Mesenchymal stem cell (in vitro differentiated cells and primary cell): ENCODE measurements at regions not wholly inside any gene's neighbourhood (a gene's known extent, or its start where the extent isn't known, plus 50 kb on each side); places are given as distances from the start of the nearest gene placed in this dataset.

Source experiments
- DNase-seq: peaks from one replicate; pipeline ENCODE4 v3.0.0-alpha.2; 2013
- H2AFZ ChIP-seq: one replicate; pipeline ENCODE4 v1.6.1; 2013; ENCODE audit warnings: low read depth, mild to moderate bottlenecking, control low read depth, inconsistent platforms, low read length, moderate library complexity
- H2AK5ac ChIP-seq: 2 replicates; pipeline ENCODE4 v1.6.1; 2013; ENCODE audit warnings: low read length, moderate library complexity, mild to moderate bottlenecking, inconsistent platforms; ENCODE audit not compliant: severe bottlenecking
- H2BK120ac ChIP-seq: one replicate; pipeline ENCODE4 v1.6.1; 2013; ENCODE audit warnings: low read depth, mild to moderate bottlenecking, inconsistent platforms, low read length, moderate library complexity
- H2BK12ac ChIP-seq, 2 experiments: one replicate each; pipeline ENCODE4 v1.6.1; 2013; ENCODE audit warnings: inconsistent platforms in 2 of 2, low read length in 2 of 2, mild to moderate bottlenecking in 2 of 2, moderate library complexity in 2 of 2, control low read depth in 1 of 2
- H2BK15ac ChIP-seq: one replicate; pipeline ENCODE4 v1.6.1; 2013; ENCODE audit warnings: mild to moderate bottlenecking, low read depth, inconsistent platforms; ENCODE audit not compliant: poor library complexity, severe bottlenecking
- H2BK5ac ChIP-seq: 2 replicates; pipeline ENCODE4 v1.6.1; 2013; ENCODE audit warnings: low read depth, mild to moderate bottlenecking, low read length, control low read depth, inconsistent platforms; ENCODE audit not compliant: poor library complexity, severe bottlenecking
- H3K14ac ChIP-seq, 2 experiments: one replicate each; pipeline ENCODE4 v1.6.1; 2013; ENCODE audit warnings: inconsistent platforms in 2 of 2, low read length in 2 of 2, control low read depth in 1 of 2, mild to moderate bottlenecking in 1 of 2, moderate library complexity in 1 of 2
- H3K18ac ChIP-seq, 2 experiments: one replicate each; pipeline ENCODE4 v1.6.1; 2013; ENCODE audit warnings: inconsistent platforms in 2 of 2, low read length in 2 of 2, control low read depth in 1 of 2, low read depth in 1 of 2, mild to moderate bottlenecking in 1 of 2
- H3K23ac ChIP-seq, 2 experiments: one replicate each; pipeline ENCODE4 v1.6.1; 2013; ENCODE audit warnings: inconsistent platforms in 2 of 2, low read length in 2 of 2, mild to moderate bottlenecking in 2 of 2, moderate library complexity in 2 of 2, control low read depth in 1 of 2
- H3K27ac ChIP-seq: 2 replicates; pipeline ENCODE4 v1.5.1; 2013; ENCODE audit warnings: mild to moderate bottlenecking, moderate library complexity, low read length, control low read depth, inconsistent platforms; ENCODE audit not compliant: poor library complexity, severe bottlenecking
- H3K27me3 ChIP-seq, 2 experiments: 2 replicates each; pipeline versions ENCODE4 v1.6.1 to v1.7.0; 2013; ENCODE audit warnings: low read length in 2 of 2, mild to moderate bottlenecking in 2 of 2, moderate library complexity in 2 of 2, control low read depth in 1 of 2, inconsistent platforms in 1 of 2; ENCODE audit not compliant: control insufficient read depth in 1 of 2, insufficient read depth in 1 of 2
- H3K36me3 ChIP-seq, 2 experiments: 2 replicates each; pipeline versions ENCODE4 v1.6.1 to v1.7.0; 2013; ENCODE audit warnings: low read length in 2 of 2, control low read depth in 1 of 2, inconsistent platforms in 1 of 2, low read depth in 1 of 2, mild to moderate bottlenecking in 1 of 2; ENCODE audit not compliant: insufficient read depth in 2 of 2, control insufficient read depth in 1 of 2
- H3K4ac ChIP-seq, 2 experiments: one replicate each; pipeline ENCODE4 v1.6.1; 2013; ENCODE audit warnings: inconsistent platforms in 2 of 2, low read length in 2 of 2, mild to moderate bottlenecking in 2 of 2, moderate library complexity in 2 of 2, control low read depth in 1 of 2, low read depth in 1 of 2
- H3K4me1 ChIP-seq: 2 replicates; pipeline ENCODE4 v1.6.1; 2013; ENCODE audit warnings: low read depth, low read length, control low read depth; ENCODE audit not compliant: control insufficient read depth, insufficient read depth
- H3K4me2 ChIP-seq: 2 replicates; pipeline ENCODE4 v1.6.1; 2013; ENCODE audit warnings: low read length, mild to moderate bottlenecking, inconsistent platforms; ENCODE audit not compliant: poor library complexity, severe bottlenecking
- H3K4me3 ChIP-seq, 2 experiments: 2 replicates each; pipeline versions ENCODE4 v1.5.1 to v1.7.0; 2013; ENCODE audit warnings: low read length in 2 of 2, mild to moderate bottlenecking in 2 of 2, control low read depth in 1 of 2, low read depth in 1 of 2; ENCODE audit not compliant: insufficient read depth in 1 of 2
- H3K79me1 ChIP-seq: replicated peaks from 2 replicates; pipeline ENCODE4 v1.6.1; 2013; ENCODE audit warnings: mild to moderate bottlenecking, control low read depth, low read length, inconsistent platforms; ENCODE audit not compliant: poor library complexity, severe bottlenecking
- H3K9ac ChIP-seq: 2 replicates; pipeline ENCODE4 v1.7.0; 2013; ENCODE audit warnings: mild to moderate bottlenecking, low read length, moderate library complexity
- H3K9me3 ChIP-seq: 2 replicates; pipeline ENCODE4 v1.7.0; 2013; ENCODE audit warnings: mild to moderate bottlenecking, low read length; ENCODE audit not compliant: control insufficient read depth
- H4K8ac ChIP-seq: one replicate; pipeline ENCODE4 v1.6.1; 2013; ENCODE audit warnings: inconsistent platforms, mild to moderate bottlenecking, low read length, moderate library complexity
- H4K91ac ChIP-seq: one replicate; pipeline ENCODE4 v1.6.1; 2013; ENCODE audit warnings: mild to moderate bottlenecking, low read length, inconsistent platforms
- WGBS: methylation state at CpG from one replicate; pipeline ENCODE4 v1.1.7; 2013; ENCODE audit warnings: mixed read lengths; 5-methylcytosine and 5-hydroxymethylcytosine counted together

GRCh38 chr4:83917572-83917971 is 381.7 kb downstream of the GPAT3 start:
- H3K4me3 ChIP-seq = no peak overlapping the region
- no peak overlapping the region for H4K91ac ChIP-seq
- H2BK5ac ChIP-seq = no peak overlapping the region
- H3K36me3 ChIP-seq = no peaks in the 10 kb centered on the region
- H3K4ac ChIP-seq = no peak overlapping the region
- H2BK12ac ChIP-seq = no peak overlapping the region
- H3K4me2 ChIP-seq = no peak overlapping the region
- no peak overlapping the region for H3K23ac ChIP-seq
- H3K27me3 ChIP-seq = no peaks in the 10 kb centered on the region
- 78% methylated on average over 8 of the region's 8 CpGs for WGBS
- no peak overlapping the region for H3K9ac ChIP-seq
- no peak overlapping the region for H2BK120ac ChIP-seq
- H3K79me1 ChIP-seq = no peaks in the 10 kb centered on the region
- no peak overlapping the region for H2BK15ac ChIP-seq
- H4K8ac ChIP-seq = no peak overlapping the region
- H3K9me3 ChIP-seq = no peaks in the 10 kb centered on the region
- H2AFZ ChIP-seq = no peak overlapping the region
- no peak for DNase-seq
- no peak overlapping the region for H3K27ac ChIP-seq
- no peaks in the 10 kb centered on the region for H3K4me1 ChIP-seq
- no peak overlapping the region for H3K14ac ChIP-seq
- H3K18ac ChIP-seq = no peak overlapping the region
- no peak overlapping the region for H2AK5ac ChIP-seq

GRCh38 chr4:83910693-83911092 is 374.8 kb downstream of the GPAT3 start:
- no peak overlapping the region for H2BK120ac ChIP-seq
- 75% methylated on average over 1 of the region's 1 CpG for WGBS
- no peaks in the 10 kb centered on the region for H3K36me3 ChIP-seq
- H3K4me2 ChIP-seq = no peak overlapping the region
- no peak overlapping the region for H2AK5ac ChIP-seq
- no peak overlapping the region for H3K4me3 ChIP-seq
- H3K79me1 ChIP-seq = no peaks in the 10 kb centered on the region
- no peak overlapping the region for H3K23ac ChIP-seq
- no peak overlapping the region for H3K9ac ChIP-seq
- no peak overlapping the region for H4K8ac ChIP-seq
- no peak overlapping the region for H3K14ac ChIP-seq
- no peak overlapping the region for H3K27ac ChIP-seq
- no peak overlapping the region for H2AFZ ChIP-seq
- no peak overlapping the region for H2BK15ac ChIP-seq
- H3K18ac ChIP-seq = no peak overlapping the region
- no peak overlapping the region for H4K91ac ChIP-seq
- H3K4ac ChIP-seq = no peak overlapping the region
- no peaks in the 10 kb centered on the region for H3K4me1 ChIP-seq
- H3K27me3 ChIP-seq = peaks cover 0 to 7% of the 10 kb centered on the region in 2 experiments
- no peak overlapping the region for H2BK5ac ChIP-seq
- no peaks in the 10 kb centered on the region for H3K9me3 ChIP-seq
- no peak for DNase-seq
- H2BK12ac ChIP-seq = no peak overlapping the region

- Histone ChIP-seq H2BK5ac (no peak overlapping the region), H3K4ac (no peak overlapping the region), H3K27me3 (peaks cover 0 to 7% of the 10 kb centered on the region in 2 experiments), H3K4me2 (no peak overlapping the region), H2BK15ac (no peak overlapping the region), H2AK5ac (no peak overlapping the region), H3K4me1 (no peaks in the 10 kb centered on the region), H3K9me3 (no peaks in the 10 kb centered on the region), H4K91ac (no peak overlapping the region), H3K14ac (no peak overlapping the region), H4K8ac (no peak overlapping the region), H2BK12ac (no peak overlapping the region), H3K27ac (no peak overlapping the region), H3K18ac (no peak overlapping the region), H2AFZ (no peak overlapping the region), H3K36me3 (no peaks in the 10 kb centered on the region), H3K23ac (no peak overlapping the region), H2BK120ac (no peak overlapping the region), H3K9ac (no peak overlapping the region), H3K4me3 (no peak overlapping the region), H3K79me1 (no peaks in the 10 kb centered on the region)
- no CpG with 5 or more reads among the region's 2 CpGs for WGBS
- DNase-seq = no peak
Observed at GRCh38 chr4:83906561-83906960, 370.7 kb downstream of the GPAT3 start.

- Histone ChIP-seq H2BK15ac (no peak overlapping the region), H3K27me3 (peaks cover 0 to 7% of the 10 kb centered on the region in 2 experiments), H3K9ac (no peak overlapping the region), H2AK5ac (no peak overlapping the region), H3K18ac (no peak overlapping the region), H2BK12ac (no peak overlapping the region), H4K91ac (no peak overlapping the region), H2BK120ac (no peak overlapping the region), H3K27ac (no peak overlapping the region), H3K14ac (no peak overlapping the region), H3K79me1 (no peaks in the 10 kb centered on the region), H3K9me3 (no peaks in the 10 kb centered on the region), H3K4me3 (no peak overlapping the region), H2BK5ac (no peak overlapping the region), H4K8ac (no peak overlapping the region), H3K4me2 (no peak overlapping the region), H2AFZ (no peak overlapping the region), H3K36me3 (no peaks in the 10 kb centered on the region), H3K4me1 (no peaks in the 10 kb centered on the region), H3K23ac (no peak overlapping the region), H3K4ac (no peak overlapping the region)
- DNase-seq = no peak
Observed at GRCh38 chr4:83905952-83906351, 370.0 kb downstream of the GPAT3 start.
